CD4-positive, alpha-beta T cell treated with Interleukin-15 for 1 hour (primary cell): ENCODE measurements at regions not wholly inside any gene's neighbourhood (a gene's known extent, or its start where the extent isn't known, plus 50 kb on each side); places are given as distances from the start of the nearest gene placed in this dataset.
A peak's percentile ranks its signal among the peaks of the same experiment; 100 is the strongest.
"Not testable (repeated sequence)": the region's sequence is repeated elsewhere in the genome, so short reads cannot be mapped to it uniquely, and the experiment has no call there.

Source experiments
- DNase-seq: peaks from one replicate; pipeline ENCODE4 v3.0.0-alpha.2; 2020

- peak; percentile 52 for DNase-seq
These were observed 111.7 kb upstream of the KLHL14 start for GRCh38 chr18:32884543-32884942.

- no peak for DNase-seq
These were observed 108.2 kb upstream of the KLHL14 start for GRCh38 chr18:32881009-32881408.

GRCh38 chr18:32879497-32879896, 106.7 kb upstream of the KLHL14 start:
- no peak for DNase-seq

GRCh38 chr18:32878436-32878835, 105.6 kb upstream of the KLHL14 start:
- DNase-seq = no peak

- no peak for DNase-seq
These were observed 104.5 kb upstream of the KLHL14 start for GRCh38 chr18:32877371-32877770.

GRCh38 chr18:32875625-32876024, 102.8 kb upstream of the KLHL14 start:
- no peak for DNase-seq

- DNase-seq = no peak
These were observed 99.0 kb upstream of the KLHL14 start for GRCh38 chr18:32871786-32872185.

GRCh38 chr18:32870611-32871010, 97.8 kb upstream of the KLHL14 start:
- DNase-seq = no peak

- DNase-seq = no peak
These were observed 95.6 kb upstream of the KLHL14 start for GRCh38 chr18:32868406-32868805.

GRCh38 chr18:32867936-32868335, 95.1 kb upstream of the KLHL14 start:
- DNase-seq = no peak

- no peak for DNase-seq
These were observed 94.5 kb upstream of the KLHL14 start for GRCh38 chr18:32867330-32867729.

- DNase-seq = not testable (repeated sequence)
These were observed 89.2 kb upstream of the KLHL14 start for GRCh38 chr18:32862031-32862430.

GRCh38 chr18:32851936-32852335, 79.1 kb upstream of the KLHL14 start:
- DNase-seq = no peak

- no peak for DNase-seq
These were observed 76.0 kb upstream of the KLHL14 start for GRCh38 chr18:32848826-32849225.

- no peak for DNase-seq
These were observed 74.9 kb upstream of the KLHL14 start for GRCh38 chr18:32847691-32848090.

GRCh38 chr18:32846896-32847295, 74.1 kb upstream of the KLHL14 start:
- no peak for DNase-seq

- DNase-seq = no peak
These were observed 68.1 kb upstream of the KLHL14 start for GRCh38 chr18:32840962-32841361.

- DNase-seq = no peak
These were observed 63.1 kb upstream of the KLHL14 start for GRCh38 chr18:32835951-32836350.

- no peak for DNase-seq
These were observed 59.0 kb upstream of the KLHL14 start for GRCh38 chr18:32831781-32832180.

GRCh38 chr18:32823226-32823625, 50.4 kb upstream of the KLHL14 start:
- DNase-seq = no peak
